Testis (tissue), 2 donors: ENCODE measurements at regions not wholly inside any gene's neighbourhood (a gene's known extent, or its start where the extent isn't known, plus 50 kb on each side); places are given as distances from the start of the nearest gene placed in this dataset.

Experiments
- DNase-seq: peaks from one replicate; pipeline ENCODE4 v3.0.0-alpha.2; 2019
- H3K27ac ChIP-seq, 2 donors: fragments of 200-600 bp; sonication (generic); one replicate each; pipeline ENCODE4 v1.5.1; 2019
- H3K27me3 ChIP-seq: fragments of 200-600 bp; sonication (generic); one replicate; pipeline ENCODE4 v1.5.1; 2019
- H3K36me3 ChIP-seq: fragments of 200-600 bp; sonication (generic); one replicate; pipeline ENCODE4 v1.5.1; 2017; ENCODE audit warnings: low read depth; ENCODE audit errors: missing control alignments
- H3K4me1 ChIP-seq: fragments of 200-600 bp; sonication (generic); one replicate; pipeline ENCODE4 v1.5.1; 2019
- H3K4me3 ChIP-seq, 2 donors: fragments of 200-600 bp; sonication (generic); one replicate each; pipeline ENCODE4 v1.5.1; 2017 to 2019
- H3K9me3 ChIP-seq: fragments of 200-600 bp; sonication (generic); one replicate; pipeline ENCODE4 v1.5.1; 2017
- CTCF ChIP-seq, 3 experiments: fragments of 450-650 bp in 2 of 3; fragments of 200-600 bp in 1 of 3; sonication (generic) in 1 of 3; IDR thresholded peaks; one replicate each; pipeline ENCODE4 v1.5.1; 2016 to 2019; ENCODE audit warnings: antibody characterized with exemption in 3 of 3, mild to moderate bottlenecking in 2 of 3, moderate library complexity in 1 of 3
- POLR2A ChIP-seq: fragments of 450-650 bp; IDR thresholded peaks from one replicate; pipeline ENCODE4 v1.6.1; 2017; ENCODE audit warnings: antibody characterized with exemption, mild to moderate bottlenecking, moderate library complexity
- WGBS, 2 donors: methylation state at CpG; one replicate each; pipeline ENCODE4 v1.1.5; 2018; 5-methylcytosine and 5-hydroxymethylcytosine counted together
- intact Hi-C: fragments of 100-400 bp; cut with DNase I; formaldehyde crosslinking; loops from one replicate; pipeline ENCODE4 v1.15.1; 2023; ENCODE audit warnings: low total_unique reads

GRCh38 chr15:45884289-45884688 is 249.5 kb downstream of the SQOR start:
- Histone ChIP-seq H3K9me3 (no peaks in the 10 kb centered on the region), H3K4me3 (no peak overlapping the region), H3K27me3 (no peaks in the 10 kb centered on the region), H3K4me1 (no peaks in the 10 kb centered on the region), H3K27ac (no peak overlapping the region), H3K36me3 (no peaks in the 10 kb centered on the region)
- TF ChIP-seq CTCF (IDR thresholded peaks at IDR 0.05) (no peak), POLR2A (no peak)
- 80 to 92% methylated on average over 2 of the region's 2 CpGs for whole genome bisulfite sequencing, 2 donors
- intact Hi-C loops: no loop called here
- DNase-seq: no peak

DNA sequence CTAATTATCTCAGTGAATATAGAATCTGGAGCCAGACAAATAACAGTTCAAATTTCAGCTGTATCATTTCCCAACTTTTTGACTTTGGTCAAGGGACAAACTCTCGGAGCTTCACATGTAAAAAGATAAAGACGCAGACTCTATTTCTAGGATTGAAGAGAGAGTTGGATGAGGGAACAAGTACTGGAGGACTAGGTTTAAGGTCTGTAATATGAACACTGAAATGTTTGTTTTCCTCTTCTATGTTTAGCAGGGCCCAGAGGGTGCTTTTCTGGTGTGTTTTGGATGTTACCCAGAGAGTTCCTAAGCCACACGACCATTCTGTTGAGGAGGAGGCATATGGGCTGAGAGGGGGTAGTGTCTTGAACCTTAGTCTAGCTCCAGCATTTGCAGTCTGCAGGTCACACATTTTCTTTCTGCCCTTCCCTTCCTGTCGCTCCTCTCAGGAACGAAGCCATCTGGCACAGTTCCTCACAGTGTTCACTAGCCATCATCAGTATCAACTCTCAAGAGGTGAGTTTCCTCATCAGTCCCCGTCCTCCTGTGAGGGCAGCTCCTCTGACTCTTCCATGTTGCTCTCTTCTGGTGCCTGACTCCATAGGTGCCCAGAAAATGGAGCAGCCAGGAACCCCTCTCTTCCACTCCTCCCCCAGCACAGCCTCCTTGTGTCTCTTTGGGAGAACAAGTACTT is 250.1 kb downstream of the SQOR start:
- intact Hi-C loops: no loop called here
- no peaks in the 10 kb centered on the region for H3K4me1 ChIP-seq
- 56 to 57% methylated on average over 6 of the region's 6 CpGs for WGBS, 2 donors
- H3K27me3 ChIP-seq: no peaks in the 10 kb centered on the region
- H3K36me3 ChIP-seq: no peaks in the 10 kb centered on the region
- no peak for DNase-seq
- no peak overlapping the region for H3K4me3 ChIP-seq
- no peak overlapping the region for H3K27ac ChIP-seq
- no peaks in the 10 kb centered on the region for H3K9me3 ChIP-seq
- TF ChIP-seq POLR2A (no peak), CTCF (IDR thresholded peaks at IDR 0.05) (no peak)

- no peaks in the 10 kb centered on the region for H3K9me3 ChIP-seq
- peak overlapping the region in 1 of 2 donors; percentile 33 for H3K4me3 ChIP-seq
- intact Hi-C loops: no loop called here
- no peaks in the 10 kb centered on the region for H3K36me3 ChIP-seq
- H3K27ac ChIP-seq: no peak overlapping the region
- 55 to 78% methylated on average over 11 to 21 of the region's 21 CpGs for WGBS, 2 donors
- H3K4me1 ChIP-seq: no peaks in the 10 kb centered on the region
- H3K27me3 ChIP-seq: no peaks in the 10 kb centered on the region
- TF ChIP-seq CTCF (IDR thresholded peaks at IDR 0.05): no peak
- TF ChIP-seq POLR2A: no peak
- DNase-seq: peak; percentile 21
Measured at GRCh38 chr15:45885801-45886200, 251.0 kb downstream of the SQOR start.

GRCh38 chr15:45891766-45892165 is 256.9 kb downstream of the SQOR start:
- H3K4me1 ChIP-seq: no peaks in the 10 kb centered on the region
- 30 to 41% methylated on average over 2 of the region's 2 CpGs for WGBS, 2 donors
- no peaks in the 10 kb centered on the region for H3K36me3 ChIP-seq
- H3K4me3 ChIP-seq: no peak overlapping the region
- H3K9me3 ChIP-seq: no peaks in the 10 kb centered on the region
- TF ChIP-seq POLR2A: no peak
- TF ChIP-seq CTCF (IDR thresholded peaks at IDR 0.05): no peak
- DNase-seq: no peak
- intact Hi-C loops: no loop called here
- no peaks in the 10 kb centered on the region for H3K27me3 ChIP-seq
- no peak overlapping the region for H3K27ac ChIP-seq

GRCh38 chr15:45892182-45892581 is 257.4 kb downstream of the SQOR start:
- Histone ChIP-seq H3K27me3 (no peaks in the 10 kb centered on the region), H3K4me3 (no peak overlapping the region), H3K4me1 (no peaks in the 10 kb centered on the region), H3K27ac (no peak overlapping the region), H3K9me3 (no peaks in the 10 kb centered on the region), H3K36me3 (no peaks in the 10 kb centered on the region)
- 43 to 56% methylated on average over 3 of the region's 3 CpGs for WGBS, 2 donors
- TF ChIP-seq POLR2A (no peak), CTCF (IDR thresholded peaks at IDR 0.05) (no peak)
- no peak for DNase-seq
- intact Hi-C loops: no loop called here
